Sigmoid colon (tissue), 6 donors: ENCODE measurements at regions not wholly inside any gene's neighbourhood (a gene's known extent, or its start where the extent isn't known, plus 50 kb on each side); places are given as distances from the start of the nearest gene placed in this dataset.

Experiments
- DNase-seq: peaks from one replicate; pipeline ENCODE4 v3.0.0-alpha.2; 2019
- H3K27ac ChIP-seq, 4 donors: fragments of 200-600 bp; sonication (generic); one replicate each; pipeline ENCODE4 v1.5.1; 2016 to 2019; ENCODE audit warnings: mild to moderate bottlenecking in 1 of 4
- H3K27me3 ChIP-seq, 3 donors: fragments of 200-600 bp; sonication (generic); one replicate each; pipeline ENCODE4 v1.5.1; 2019; ENCODE audit warnings: mild to moderate bottlenecking in 1 of 3
- H3K36me3 ChIP-seq, 4 donors: fragments of 200-600 bp; sonication (generic); one replicate each; pipeline ENCODE4 v1.5.1; 2016 to 2019
- H3K4me1 ChIP-seq, 4 donors: fragments of 200-600 bp; sonication (generic); one replicate each; pipeline ENCODE4 v1.5.1; 2017 to 2019
- H3K4me3 ChIP-seq, 4 donors: fragments of 200-600 bp; sonication (generic); one replicate each; pipeline ENCODE4 v1.5.1; 2017 to 2019; ENCODE audit warnings: mild to moderate bottlenecking in 2 of 4, moderate library complexity in 1 of 4
- H3K9me3 ChIP-seq, 4 donors: fragments of 200-600 bp in 3 of 4; sonication (generic) in 3 of 4; one replicate each; pipeline versions ENCODE4 v1.5.1 to v1.6.1; 2013 to 2019
- EP300 ChIP-seq, 4 donors: sonication (generic); formaldehyde crosslinking; IDR thresholded peaks; one replicate each; pipeline ENCODE4 v1.6.1; 2017; ENCODE audit warnings: antibody characterized with exemption in 4 of 4
- POLR2A ChIP-seq, 2 donors: fragments of 450-650 bp; IDR thresholded peaks; one replicate each; pipeline ENCODE4 v1.6.1; 2016; ENCODE audit warnings: antibody characterized with exemption in 2 of 2, mild to moderate bottlenecking in 2 of 2, moderate library complexity in 2 of 2
- POLR2AphosphoS5 ChIP-seq, 4 donors: sonication (generic); formaldehyde crosslinking; IDR thresholded peaks; one replicate each; pipeline ENCODE4 v1.6.1; 2017; ENCODE audit warnings: antibody characterized with exemption in 4 of 4
- WGBS, 2 donors: extraction: QIAGEN DNeasy Blood & Tissue Kit; methylation state at CpG; one replicate each; pipeline ENCODE4 v1.1.7; 2013; 5-methylcytosine and 5-hydroxymethylcytosine counted together
- intact Hi-C: fragments of 100-400 bp; cut with DNase I; formaldehyde crosslinking; loops from one replicate; pipeline ENCODE4 v1.15.1; 2023
- TF ChIP-seq, protein P1 (sequence below), 4 experiments: fragments of 450-650 bp in 3 of 4; fragments of 200-600 bp in 1 of 4; IDR thresholded peaks; one replicate each; pipeline ENCODE4 v1.5.1; 2016 to 2019; ENCODE audit warnings: antibody characterized with exemption in 4 of 4, mild to moderate bottlenecking in 3 of 4, moderate library complexity in 2 of 4
- donor health status: healthy with polysubstance abuse.
- donor health status: healthy.

DNA sequence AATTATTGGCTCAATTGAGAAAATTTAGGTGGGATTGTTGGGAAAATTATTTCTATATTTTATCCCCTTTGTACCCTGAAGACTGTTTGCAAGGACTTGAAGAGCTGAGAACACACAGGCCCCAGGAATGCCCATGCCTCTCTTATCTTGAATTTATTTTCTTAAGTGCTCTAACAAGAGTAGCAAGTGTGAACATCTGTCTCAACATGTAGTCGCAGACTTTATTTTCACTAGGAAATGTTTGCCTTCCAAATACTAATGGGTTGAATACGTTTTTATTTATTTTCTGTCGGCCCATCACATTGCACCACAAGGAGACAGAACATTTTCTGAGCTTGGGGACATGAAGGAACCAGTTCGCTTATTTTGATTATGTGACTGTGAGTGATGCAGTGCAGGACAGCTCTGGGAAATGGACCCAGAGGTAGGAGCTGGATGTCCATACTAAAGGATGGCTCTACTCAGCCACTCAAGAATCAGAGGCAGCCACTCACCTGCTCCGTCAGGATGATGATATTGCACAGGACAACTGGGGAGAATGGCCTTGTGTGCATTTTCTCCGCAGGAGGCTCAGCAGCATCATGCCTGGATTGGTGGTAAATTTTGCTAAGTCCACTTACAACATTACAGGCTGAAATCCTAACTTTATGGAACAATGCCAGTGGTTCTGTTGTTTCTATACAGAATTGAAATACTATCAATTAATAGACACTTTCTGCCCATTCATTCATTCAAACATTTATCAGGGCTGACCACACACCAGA, 332.7 kb downstream of the FGFR2 start:
- DNase-seq, result no peak
- no peak overlapping the region for H3K4me3 ChIP-seq
- H3K4me1 ChIP-seq, result peaks cover 0 to 38% (median 24%) of the 10 kb centered on the region in 4 donors
- no peaks in the 10 kb centered on the region for H3K27me3 ChIP-seq
- H3K36me3 ChIP-seq, result no peaks in the 10 kb centered on the region
- H3K27ac ChIP-seq, result peak overlapping the region in 2 of 4 donors; percentile 32 to 38
- H3K9me3 ChIP-seq, result no peaks in the 10 kb centered on the region
- 66 to 67% methylated on average over 6 of the region's 6 CpGs for WGBS, 2 donors
- intact Hi-C loops, result no loop called here
- TF ChIP-seq, protein P1, sequence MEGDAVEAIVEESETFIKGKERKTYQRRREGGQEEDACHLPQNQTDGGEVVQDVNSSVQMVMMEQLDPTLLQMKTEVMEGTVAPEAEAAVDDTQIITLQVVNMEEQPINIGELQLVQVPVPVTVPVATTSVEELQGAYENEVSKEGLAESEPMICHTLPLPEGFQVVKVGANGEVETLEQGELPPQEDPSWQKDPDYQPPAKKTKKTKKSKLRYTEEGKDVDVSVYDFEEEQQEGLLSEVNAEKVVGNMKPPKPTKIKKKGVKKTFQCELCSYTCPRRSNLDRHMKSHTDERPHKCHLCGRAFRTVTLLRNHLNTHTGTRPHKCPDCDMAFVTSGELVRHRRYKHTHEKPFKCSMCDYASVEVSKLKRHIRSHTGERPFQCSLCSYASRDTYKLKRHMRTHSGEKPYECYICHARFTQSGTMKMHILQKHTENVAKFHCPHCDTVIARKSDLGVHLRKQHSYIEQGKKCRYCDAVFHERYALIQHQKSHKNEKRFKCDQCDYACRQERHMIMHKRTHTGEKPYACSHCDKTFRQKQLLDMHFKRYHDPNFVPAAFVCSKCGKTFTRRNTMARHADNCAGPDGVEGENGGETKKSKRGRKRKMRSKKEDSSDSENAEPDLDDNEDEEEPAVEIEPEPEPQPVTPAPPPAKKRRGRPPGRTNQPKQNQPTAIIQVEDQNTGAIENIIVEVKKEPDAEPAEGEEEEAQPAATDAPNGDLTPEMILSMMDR (IDR thresholded peaks at IDR 0.05), result no peak
- TF ChIP-seq POLR2AphosphoS5 (IDR thresholded peaks at IDR 0.05) (no peak), POLR2A (IDR thresholded peaks at IDR 0.05) (no peak), EP300 (IDR thresholded peaks at IDR 0.05) (no peak)

DNA sequence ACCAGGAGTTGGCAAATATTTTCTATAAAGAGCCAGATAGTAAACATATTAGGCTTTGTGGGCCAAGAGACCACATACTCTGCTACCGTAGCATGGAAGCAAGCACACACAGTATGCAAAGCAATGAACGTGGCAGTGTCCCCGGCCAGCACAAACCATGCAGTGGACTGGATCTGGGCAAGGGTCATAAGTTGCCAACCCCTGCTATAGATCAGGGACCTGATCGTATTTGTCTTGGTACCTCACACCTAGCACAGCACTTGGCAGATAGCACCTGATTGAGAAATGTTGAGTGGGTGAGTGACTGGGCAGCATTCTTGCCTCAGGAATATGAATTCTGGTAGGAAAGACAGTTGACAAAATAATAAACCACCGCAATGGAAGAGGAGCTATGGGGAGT, 331.9 kb downstream of the FGFR2 start:
- no peaks in the 10 kb centered on the region for H3K27me3 ChIP-seq
- TF ChIP-seq POLR2AphosphoS5 (IDR thresholded peaks at IDR 0.05) (no peak), EP300 (IDR thresholded peaks at IDR 0.05) (no peak)
- TF ChIP-seq, protein P1 (IDR thresholded peaks at IDR 0.05), result no peak
- H3K9me3 ChIP-seq, result no peaks in the 10 kb centered on the region
- H3K36me3 ChIP-seq, result no peaks in the 10 kb centered on the region
- DNase-seq, result no peak
- 85 to 87% methylated on average over 5 of the region's 5 CpGs for WGBS, 2 donors
- peaks cover 0 to 38% (median 24%) of the 10 kb centered on the region in 4 donors for H3K4me1 ChIP-seq
- peak overlapping the region in 1 of 4 donors; percentile 32 for H3K27ac ChIP-seq
- H3K4me3 ChIP-seq, result no peak overlapping the region
- intact Hi-C loops, result no loop called here

DNA sequence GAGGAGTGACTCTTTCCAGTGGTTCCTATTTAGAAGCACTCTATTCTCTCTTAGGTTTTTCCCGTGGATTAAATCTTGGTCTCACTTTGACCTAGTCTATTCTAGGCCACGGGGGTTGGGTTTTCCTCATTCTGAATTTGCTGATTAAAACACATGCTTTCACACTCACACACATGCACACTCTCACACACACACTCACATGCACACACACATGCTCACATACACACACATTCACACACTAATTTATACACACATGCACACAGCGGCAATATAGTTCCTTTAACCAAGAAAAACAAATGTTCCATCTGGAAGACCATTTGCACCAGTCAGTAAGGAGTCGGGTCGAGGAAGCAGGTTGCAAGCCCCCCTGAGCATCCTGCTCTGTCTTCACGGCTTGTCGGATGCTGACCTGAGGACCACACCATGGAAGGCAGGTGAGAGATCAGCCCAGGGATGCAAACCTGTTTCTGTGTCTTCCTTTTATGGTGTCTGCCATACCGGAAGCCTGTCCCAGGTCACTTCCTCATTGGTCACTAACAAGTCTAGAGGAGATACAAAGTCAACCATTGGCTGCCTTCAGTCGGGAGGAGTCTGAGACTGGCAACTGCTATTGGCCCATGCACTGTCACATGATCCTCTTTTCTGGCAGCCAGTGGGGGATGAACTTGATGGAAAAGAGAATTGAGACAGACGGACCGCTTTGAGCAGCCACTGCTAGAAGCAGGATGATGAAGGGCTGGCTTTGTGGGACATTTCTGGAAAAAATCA, 330.8 kb downstream of the FGFR2 start:
- 87 to 93% methylated on average over 11 of the region's 11 CpGs for WGBS, 2 donors
- H3K4me3 ChIP-seq, result no peak overlapping the region
- intact Hi-C loops, result no loop called here
- H3K4me1 ChIP-seq, result peaks cover 0 to 37% (median 24%) of the 10 kb centered on the region in 4 donors
- H3K27me3 ChIP-seq, result no peaks in the 10 kb centered on the region
- H3K9me3 ChIP-seq, result no peaks in the 10 kb centered on the region
- no peak for DNase-seq
- H3K36me3 ChIP-seq, result no peaks in the 10 kb centered on the region
- TF ChIP-seq EP300 (IDR thresholded peaks at IDR 0.05) (no peak), POLR2A (IDR thresholded peaks at IDR 0.05) (no peak), POLR2AphosphoS5 (IDR thresholded peaks at IDR 0.05) (no peak)
- TF ChIP-seq, protein P1 (IDR thresholded peaks at IDR 0.05), result no peak
- no peak overlapping the region for H3K27ac ChIP-seq

DNA sequence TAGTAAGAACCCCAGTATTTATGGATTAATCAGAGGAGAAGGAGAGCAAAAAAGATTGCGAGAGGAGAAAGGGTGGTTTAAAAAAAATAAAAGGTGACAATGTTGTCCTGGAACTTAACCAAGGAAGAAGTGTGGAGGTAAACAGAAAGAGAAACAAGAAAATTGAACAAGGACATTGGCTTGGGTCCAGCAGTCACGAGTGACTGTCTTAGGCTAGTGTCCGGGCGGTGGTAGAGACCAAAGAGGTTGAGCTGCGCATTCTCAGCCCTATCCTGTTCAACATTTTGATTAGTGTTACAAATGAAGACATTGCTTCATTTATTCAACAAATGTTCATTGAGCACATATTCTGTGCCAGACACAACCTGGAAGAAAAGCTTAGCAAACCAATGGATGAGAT, 329.9 kb downstream of the FGFR2 start:
- TF ChIP-seq, protein P1 (IDR thresholded peaks at IDR 0.05), result no peak
- TF ChIP-seq POLR2AphosphoS5 (IDR thresholded peaks at IDR 0.05), result no peak
- no peak for TF ChIP-seq POLR2A (IDR thresholded peaks at IDR 0.05)
- no peak for TF ChIP-seq EP300 (IDR thresholded peaks at IDR 0.05)
- H3K4me3 ChIP-seq, result no peak overlapping the region
- WGBS, 2 donors, result 64 to 73% methylated on average over 5 of the region's 5 CpGs
- H3K27ac ChIP-seq, result no peak overlapping the region
- H3K4me1 ChIP-seq, result peaks cover 0 to 28% (median 20%) of the 10 kb centered on the region in 4 donors
- no peaks in the 10 kb centered on the region for H3K36me3 ChIP-seq
- no peak for DNase-seq
- H3K9me3 ChIP-seq, result no peaks in the 10 kb centered on the region
- no peaks in the 10 kb centered on the region for H3K27me3 ChIP-seq
- intact Hi-C loops, result no loop called here
